LNCAP (cell line): ENCODE measurements at regions not wholly inside any gene's neighbourhood (a gene's known extent, or its start where the extent isn't known, plus 50 kb on each side); places are given as distances from the start of the nearest gene placed in this dataset.

ENCODE experiments used
- CTCF ChIP-seq: fragments of 450-650 bp; IDR thresholded peaks from 2 replicates; pipeline ENCODE4 v1.5.1; 2017; ENCODE audit warnings: mild to moderate bottlenecking

GRCh38 chr11:15613789-15614188 lies 499.1 kb downstream of the INSC start:
- no peak for TF ChIP-seq CTCF

GRCh38 chr11:15615398-15616096 lies 500.8 kb downstream of the INSC start:
- TF ChIP-seq CTCF: no peak

GRCh38 chr11:15616130-15617105 lies 501.7 kb downstream of the INSC start:
- no peak for TF ChIP-seq CTCF

DNA sequence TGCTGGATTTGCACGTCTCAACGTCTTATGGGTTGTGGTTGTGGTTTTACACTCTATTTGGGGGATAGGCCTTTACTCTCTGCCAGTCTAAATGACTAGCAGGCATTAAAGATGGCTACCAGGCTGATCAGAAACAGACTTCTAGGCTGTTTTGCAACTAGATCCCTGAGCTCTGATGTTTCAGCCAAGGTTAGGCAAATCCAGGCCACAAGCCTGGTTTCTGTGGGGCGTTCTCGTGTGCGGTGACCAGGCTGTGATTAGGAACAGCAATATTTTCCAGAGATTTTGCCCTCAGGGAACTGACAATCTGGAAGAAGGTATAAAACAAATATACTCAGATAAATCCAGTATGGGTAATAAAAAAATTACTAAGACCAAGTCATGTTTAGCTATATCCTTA lies 502.4 kb downstream of the INSC start:
- no peak for TF ChIP-seq CTCF

- TF ChIP-seq CTCF: no peak
Observed at GRCh38 chr11:15618583-15619032, 503.9 kb downstream of the INSC start.

- TF ChIP-seq CTCF: no peak
Observed at GRCh38 chr11:15621565-15621964, 506.8 kb downstream of the INSC start.

DNA sequence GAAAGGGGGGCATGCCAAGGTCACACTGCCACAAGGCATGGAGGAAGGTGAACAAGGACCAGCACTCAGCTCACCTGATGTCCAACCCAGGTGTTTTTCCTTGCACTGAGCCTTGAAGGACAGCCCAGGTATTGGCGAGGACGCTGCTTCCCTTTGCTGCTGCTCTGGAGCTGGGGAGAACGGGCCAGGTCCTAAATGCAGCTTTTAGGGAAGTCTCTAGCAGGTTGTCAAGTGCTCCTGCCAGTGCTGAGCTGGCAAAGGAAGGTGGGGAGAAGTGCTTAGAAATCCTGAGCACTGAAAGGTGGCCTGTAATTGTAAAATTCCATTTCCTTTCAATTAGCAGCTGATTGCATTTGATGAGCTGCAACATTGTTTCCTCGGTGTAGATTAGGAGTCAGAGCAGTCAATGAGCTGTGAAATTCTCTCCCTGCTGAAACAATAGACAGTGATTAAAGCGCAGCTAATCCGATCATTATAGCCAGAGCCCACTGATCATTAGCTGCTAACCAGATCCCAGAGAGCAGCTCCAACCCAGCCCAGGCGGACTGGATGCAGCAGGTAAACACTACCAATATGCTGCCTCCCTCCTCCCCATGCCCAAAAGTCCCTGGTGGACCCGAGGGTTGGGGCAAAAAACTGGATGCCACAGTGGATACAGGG lies 507.6 kb downstream of the INSC start:
- TF ChIP-seq CTCF: no peak
